ENCODE measurements at regions not wholly inside any gene's neighbourhood (a gene's known extent, or its start where the extent isn't known, plus 50 kb on each side); places are given as distances from the start of the nearest gene placed in this dataset.

DNA sequence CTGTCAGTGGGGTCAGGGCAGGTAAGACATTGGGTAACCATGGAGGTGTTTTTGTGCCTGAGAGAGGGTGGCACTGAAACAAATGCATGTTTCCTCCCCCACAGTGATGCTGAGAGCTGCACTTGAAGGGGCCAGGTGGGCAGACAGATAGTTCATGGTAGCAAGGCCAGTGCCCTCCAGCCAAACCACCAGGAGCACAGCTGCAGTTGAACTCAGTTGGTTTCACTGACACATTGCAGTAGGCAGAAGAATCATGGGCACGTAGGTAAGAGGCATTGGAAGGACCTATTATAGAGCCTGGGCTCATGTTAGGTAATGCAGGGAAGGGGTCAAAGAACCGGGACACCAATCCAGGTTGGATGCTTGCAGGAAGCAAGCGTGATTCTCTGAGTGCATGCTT is 93.2 kb upstream of the ARL4C start:
- CTCF ChIA-PET = no interaction called here
- Mint-ChIP-seq H3K27ac (no peak overlapping the region), H3K36me3 (ENCODE audit: low read depth) (no peaks in the 10 kb centered on the region)

DNA sequence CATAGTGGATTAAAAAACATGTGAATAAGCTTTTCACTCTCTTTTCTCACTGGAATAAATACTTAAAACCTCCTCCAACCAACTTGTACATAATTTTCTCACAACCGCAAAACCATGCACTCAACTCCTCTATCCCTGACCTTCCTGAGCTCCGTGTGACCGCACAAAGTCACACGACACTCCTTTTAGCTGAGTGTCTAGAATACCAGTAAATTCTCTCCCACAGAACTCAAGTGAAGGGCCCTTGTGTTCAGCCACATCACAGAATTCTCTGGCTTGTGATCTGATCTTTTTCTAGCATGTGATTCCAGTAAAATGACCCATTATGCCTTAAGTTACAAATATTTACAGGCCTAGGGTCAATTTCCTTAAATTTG is 91.2 kb upstream of the ARL4C start:
- H3K27me3 Mint-ChIP-seq = peaks cover 17% of the 10 kb centered on the region
- H3K4me3 Mint-ChIP-seq = no peak overlapping the region
- intact Hi-C loops (cut with DNase I, micrococcal nuclease) = no loop called here
- DNase-seq (no peak), ATAC-seq (no peak)
- no peak overlapping the region for H3K27ac Mint-ChIP-seq
- H3K4me1 Mint-ChIP-seq = no peaks in the 10 kb centered on the region
- ChIA-PET POLR2A (no interaction called here), CTCF (no interaction called here)
- H3K9me3 Mint-ChIP-seq (ENCODE audit: low read depth) = no peaks in the 10 kb centered on the region
- no peaks in the 10 kb centered on the region for H3K36me3 Mint-ChIP-seq (ENCODE audit: low read depth)

More for the DNA sequence above, 93.2 kb upstream of the ARL4C start:
- intact Hi-C loops (cut with DNase I, micrococcal nuclease) = no loop called here
- ATAC-seq = no peak
- Mint-ChIP-seq H3K27me3 (peaks cover 13% of the 10 kb centered on the region), H3K4me3 (no peak overlapping the region), H3K9me3 (ENCODE audit: low read depth) (no peaks in the 10 kb centered on the region), H3K4me1 (no peaks in the 10 kb centered on the region)
- POLR2A ChIA-PET = no interaction called here
- DNase-seq = no peak

GRCh38 chr2:234587341-234588053 is 90.6 kb upstream of the ARL4C start:
- CTCF ChIA-PET = interaction anchor here (0.6 kb wide), 1 partner anchor 146 kb away, joined by 3 read pairs; no protein-coding TSS in a partner anchor
- peaks cover 17% of the 10 kb centered on the region for H3K27me3 Mint-ChIP-seq
- no peaks in the 10 kb centered on the region for H3K4me1 Mint-ChIP-seq
- DNase-seq (no peak), ATAC-seq (no peak)
- H3K27ac Mint-ChIP-seq = no peak overlapping the region
- H3K9me3 Mint-ChIP-seq (ENCODE audit: low read depth) = no peaks in the 10 kb centered on the region
- no peak overlapping the region for H3K4me3 Mint-ChIP-seq
- POLR2A ChIA-PET = no interaction called here
- H3K36me3 Mint-ChIP-seq (ENCODE audit: low read depth) = no peaks in the 10 kb centered on the region
- intact Hi-C loops (cut with DNase I, micrococcal nuclease) = no loop called here

DNA sequence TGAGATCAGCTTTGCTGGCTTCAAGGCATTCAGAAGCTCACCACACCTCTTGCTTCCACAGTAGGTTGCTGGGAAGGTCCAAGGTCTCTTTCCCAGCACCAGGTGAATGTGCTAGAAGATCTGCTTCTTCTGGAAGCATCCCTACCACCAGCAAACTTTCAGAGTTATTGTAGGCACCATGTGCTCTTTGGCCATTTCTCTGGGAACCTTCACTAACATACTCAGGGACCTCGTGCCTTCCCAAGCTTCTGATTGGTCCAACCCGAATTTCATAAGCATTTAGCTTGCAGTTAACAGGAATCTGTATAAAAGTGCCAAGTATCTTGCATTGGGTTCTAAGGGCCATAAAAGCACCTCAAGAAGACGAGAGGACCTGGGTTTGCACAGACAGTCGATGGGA is 86.5 kb upstream of the ARL4C start:
- intact Hi-C loops (cut with DNase I, micrococcal nuclease) = no loop called here
- no peaks in the 10 kb centered on the region for H3K4me1 Mint-ChIP-seq
- DNase-seq = no peak
- H3K27me3 Mint-ChIP-seq = peaks cover 7% of the 10 kb centered on the region
- H3K4me3 Mint-ChIP-seq = no peak overlapping the region
- no peak overlapping the region for H3K27ac Mint-ChIP-seq
- ChIA-PET CTCF (interaction anchor here (2.3 kb wide), 1 partner anchor 38 kb away, joined by 6 read pairs; no protein-coding TSS in a partner anchor), POLR2A (no interaction called here)
- ATAC-seq = no peak
- H3K9me3 Mint-ChIP-seq (ENCODE audit: low read depth) = no peaks in the 10 kb centered on the region
- no peaks in the 10 kb centered on the region for H3K36me3 Mint-ChIP-seq (ENCODE audit: low read depth)

DNA sequence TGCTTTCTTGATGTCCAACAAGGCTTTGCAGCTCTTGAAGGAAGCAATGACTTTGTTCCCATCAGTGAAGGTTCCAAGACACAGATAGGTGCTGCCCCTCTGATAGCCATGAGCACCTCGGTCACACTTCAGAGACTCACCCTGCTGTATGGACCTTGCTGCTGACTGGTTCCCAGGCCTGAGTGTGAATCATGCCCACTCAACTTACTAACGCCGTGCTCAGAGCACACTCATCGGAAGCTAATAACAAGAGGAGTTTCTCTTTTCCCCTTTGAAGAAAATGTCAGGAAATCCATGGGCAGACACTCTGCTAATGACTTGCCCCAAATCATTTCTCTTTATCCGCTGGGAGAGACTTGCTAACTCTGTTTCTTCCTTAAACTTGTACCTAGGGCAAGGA is 83.8 kb upstream of the ARL4C start:
- POLR2A ChIA-PET = no interaction called here
- Mint-ChIP-seq H3K27ac (no peak overlapping the region), H3K4me1 (no peaks in the 10 kb centered on the region), H3K9me3 (ENCODE audit: low read depth) (no peaks in the 10 kb centered on the region), H3K27me3 (peaks cover 6% of the 10 kb centered on the region), H3K36me3 (ENCODE audit: low read depth) (no peaks in the 10 kb centered on the region), H3K4me3 (no peak overlapping the region)
- CTCF ChIA-PET = interaction anchor here (1.2 kb wide), 1 partner anchor 35 kb away, joined by 3 read pairs; no protein-coding TSS in a partner anchor
- ATAC-seq (no peak), DNase-seq (no peak)
- intact Hi-C loops (cut with DNase I, micrococcal nuclease) = no loop called here

GRCh38 chr2:234579231-234579962 is 82.5 kb upstream of the ARL4C start:
- H3K27me3 Mint-ChIP-seq = peaks cover 3% of the 10 kb centered on the region

DNA sequence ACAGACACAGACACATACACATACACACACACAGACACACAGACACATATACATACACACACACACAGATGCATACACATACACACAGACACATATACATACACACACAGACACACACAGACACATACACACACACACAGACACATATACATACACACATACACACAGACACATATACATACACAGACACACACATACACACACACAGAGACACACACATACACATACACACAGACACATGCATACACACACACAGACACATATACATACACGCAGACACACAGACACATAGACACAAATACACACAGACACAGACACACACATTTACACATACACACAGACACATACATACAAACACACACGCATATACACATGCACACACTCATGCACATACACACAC is 81.5 kb upstream of the ARL4C start:
- POLR2A ChIA-PET = no interaction called here
- ATAC-seq (no peak), DNase-seq (no peak)
- Mint-ChIP-seq H3K4me3 (no peak overlapping the region), H3K27ac (no peak overlapping the region), H3K27me3 (peaks cover 3% of the 10 kb centered on the region), H3K36me3 (ENCODE audit: low read depth) (no peaks in the 10 kb centered on the region), H3K4me1 (no peaks in the 10 kb centered on the region), H3K9me3 (ENCODE audit: low read depth) (no peaks in the 10 kb centered on the region)
- CTCF ChIA-PET = no interaction called here
- intact Hi-C loops (cut with DNase I, micrococcal nuclease) = no loop called here

More at GRCh38 chr2:234579231-234579962, 82.5 kb upstream of the ARL4C start:
- H3K36me3 Mint-ChIP-seq (ENCODE audit: low read depth) = no peaks in the 10 kb centered on the region
- no peak overlapping the region for H3K4me3 Mint-ChIP-seq
- no peak overlapping the region for H3K27ac Mint-ChIP-seq
- ATAC-seq = no peak
- CTCF ChIA-PET = no interaction called here
- H3K4me1 Mint-ChIP-seq = no peaks in the 10 kb centered on the region
- DNase-seq = no peak
- intact Hi-C loops (cut with DNase I, micrococcal nuclease) = no loop called here
- POLR2A ChIA-PET = no interaction called here
- H3K9me3 Mint-ChIP-seq (ENCODE audit: low read depth) = no peaks in the 10 kb centered on the region

DNA sequence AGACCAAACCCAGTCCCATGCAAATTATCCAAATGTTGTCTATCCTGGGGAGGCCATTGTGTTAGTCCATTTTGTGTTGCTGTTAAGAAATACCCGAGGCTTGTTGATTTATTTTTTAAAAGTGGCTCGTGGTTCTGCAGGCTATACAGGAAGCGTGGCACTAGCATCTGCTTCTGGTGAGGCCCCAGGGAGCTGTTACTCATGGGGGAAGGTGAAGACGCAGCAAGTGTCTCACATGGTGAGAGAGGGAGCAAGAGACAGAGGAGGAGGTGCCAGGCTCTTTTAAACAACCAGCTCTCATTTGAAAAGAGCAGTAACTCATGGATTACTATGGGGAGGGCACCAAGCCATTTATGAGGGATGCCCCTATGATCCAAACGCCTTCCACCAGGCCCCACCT is 80.3 kb upstream of the ARL4C start:
- no peaks in the 10 kb centered on the region for H3K36me3 Mint-ChIP-seq (ENCODE audit: low read depth)
- no peaks in the 10 kb centered on the region for H3K4me1 Mint-ChIP-seq
- ChIA-PET POLR2A (no interaction called here), CTCF (no interaction called here)
- intact Hi-C loops (cut with DNase I, micrococcal nuclease) = no loop called here
- ATAC-seq = no peak
- H3K27ac Mint-ChIP-seq = no peak overlapping the region
- H3K9me3 Mint-ChIP-seq (ENCODE audit: low read depth) = no peaks in the 10 kb centered on the region
- H3K27me3 Mint-ChIP-seq = peaks cover 3% of the 10 kb centered on the region
- DNase-seq = no peak
- H3K4me3 Mint-ChIP-seq = no peak overlapping the region

GRCh38 chr2:234571620-234572407 is 74.9 kb upstream of the ARL4C start:
- Mint-ChIP-seq H3K4me1 (no peaks in the 10 kb centered on the region), H3K36me3 (ENCODE audit: low read depth) (no peaks in the 10 kb centered on the region), H3K27ac (no peak overlapping the region), H3K9me3 (ENCODE audit: low read depth) (no peaks in the 10 kb centered on the region), H3K4me3 (no peak overlapping the region), H3K27me3 (peaks cover 21% of the 10 kb centered on the region)
- ATAC-seq = no peak
- intact Hi-C loops (cut with DNase I, micrococcal nuclease) = no loop called here
- POLR2A ChIA-PET = no interaction called here
- no peak for DNase-seq
- CTCF ChIA-PET = interaction anchor here (1.0 kb wide), 1 partner anchor 15 kb away, joined by 3 read pairs; no protein-coding TSS in a partner anchor

DNA sequence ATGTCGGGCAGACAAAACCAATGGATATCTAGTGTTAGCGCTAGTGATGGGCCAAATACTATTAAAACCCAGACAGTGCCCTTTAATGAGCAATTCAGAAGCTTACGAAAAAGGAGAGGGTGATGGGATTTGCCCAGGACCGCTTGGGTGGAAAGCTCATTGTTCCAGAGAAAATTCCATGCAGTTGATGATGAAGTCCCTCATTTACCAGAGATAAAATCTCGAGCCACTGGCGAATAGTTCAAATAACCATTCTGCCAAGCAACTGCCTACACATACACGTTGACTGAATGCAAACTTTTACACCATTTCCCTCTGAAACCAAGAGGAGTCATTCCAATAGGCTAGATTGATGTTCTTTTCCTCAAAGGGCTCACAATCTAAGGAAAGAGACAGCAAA is 73.6 kb upstream of the ARL4C start:
- DNase-seq (no peak), ATAC-seq (no peak)
- H3K27me3 Mint-ChIP-seq = peaks cover 21% of the 10 kb centered on the region
- no peaks in the 10 kb centered on the region for H3K9me3 Mint-ChIP-seq (ENCODE audit: low read depth)
- intact Hi-C loops (cut with DNase I, micrococcal nuclease) = no loop called here
- H3K36me3 Mint-ChIP-seq (ENCODE audit: low read depth) = no peaks in the 10 kb centered on the region
- no peaks in the 10 kb centered on the region for H3K4me1 Mint-ChIP-seq
- H3K4me3 Mint-ChIP-seq = no peak overlapping the region
- H3K27ac Mint-ChIP-seq = no peak overlapping the region
- POLR2A ChIA-PET = no interaction called here
- CTCF ChIA-PET = no interaction called here

- DNase-seq (no peak), ATAC-seq (no peak)
- Mint-ChIP-seq H3K4me1 (no peaks in the 10 kb centered on the region), H3K4me3 (no peak overlapping the region), H3K27me3 (peaks cover 21% of the 10 kb centered on the region), H3K27ac (no peak overlapping the region), H3K9me3 (ENCODE audit: low read depth) (no peaks in the 10 kb centered on the region), H3K36me3 (ENCODE audit: low read depth) (no peaks in the 10 kb centered on the region)
- POLR2A ChIA-PET = no interaction called here
- intact Hi-C loops (cut with DNase I, micrococcal nuclease) = no loop called here
- CTCF ChIA-PET = no interaction called here
Observed at GRCh38 chr2:234569776-234570430, 73.0 kb upstream of the ARL4C start.
